GM10266 (cell line): ENCODE measurements at regions not wholly inside any gene's neighbourhood (a gene's known extent, or its start where the extent isn't known, plus 50 kb on each side); places are given as distances from the start of the nearest gene placed in this dataset.

Experiments used
- DNase-seq: peaks from one replicate; pipeline ENCODE4 v3.0.0; 2012; ENCODE audit errors: extremely low spot score
- TF ChIP-seq, protein P1 (sequence below): IDR thresholded peaks from 2 replicates; pipeline ENCODE4 v1.5.1; 2012; ENCODE audit warnings: mild to moderate bottlenecking, low read depth; ENCODE audit not compliant: control insufficient read depth, insufficient read depth; ENCODE audit errors: missing control alignments

DNA sequence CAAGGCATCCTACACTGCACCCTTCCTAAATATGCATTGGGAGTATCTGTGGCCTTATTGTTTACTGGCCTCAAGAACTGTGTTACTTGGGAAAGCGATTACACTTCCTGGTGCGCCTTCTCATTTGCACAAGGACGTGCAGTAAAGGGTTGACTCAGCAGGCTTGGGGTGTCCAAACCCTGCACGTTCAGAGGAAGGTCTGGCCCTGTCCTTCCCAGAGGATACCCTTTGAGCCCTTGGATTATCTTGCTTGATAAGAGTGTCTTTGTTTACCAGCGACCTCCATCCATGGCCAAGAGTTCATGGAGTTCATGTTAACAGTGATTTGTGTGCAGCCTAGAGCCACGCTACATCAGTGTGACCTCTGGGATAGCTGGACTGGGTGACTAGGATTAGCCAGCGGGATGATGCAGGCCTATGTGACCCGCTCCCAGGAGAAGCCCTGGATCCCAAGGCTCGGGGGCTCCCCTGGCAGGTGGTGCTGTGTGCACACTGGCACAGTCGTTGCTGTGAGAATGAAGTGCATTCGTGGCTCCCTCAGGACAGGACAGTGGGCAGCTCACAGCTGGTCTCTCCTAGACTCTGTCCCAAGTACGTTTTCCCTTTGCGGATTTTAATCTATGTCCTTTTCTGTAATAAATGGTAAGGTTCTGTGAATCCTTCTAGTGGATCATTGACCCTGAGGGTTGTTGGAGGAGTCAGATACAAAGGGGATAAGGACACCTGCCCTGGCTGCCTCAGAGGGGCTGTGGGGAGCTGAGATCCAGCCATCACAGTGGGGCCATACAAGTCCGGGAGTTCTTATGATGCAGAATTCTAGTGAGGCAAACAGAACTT, 73.5 kb downstream of the TTLL2 start:
- TF ChIP-seq, protein P1, sequence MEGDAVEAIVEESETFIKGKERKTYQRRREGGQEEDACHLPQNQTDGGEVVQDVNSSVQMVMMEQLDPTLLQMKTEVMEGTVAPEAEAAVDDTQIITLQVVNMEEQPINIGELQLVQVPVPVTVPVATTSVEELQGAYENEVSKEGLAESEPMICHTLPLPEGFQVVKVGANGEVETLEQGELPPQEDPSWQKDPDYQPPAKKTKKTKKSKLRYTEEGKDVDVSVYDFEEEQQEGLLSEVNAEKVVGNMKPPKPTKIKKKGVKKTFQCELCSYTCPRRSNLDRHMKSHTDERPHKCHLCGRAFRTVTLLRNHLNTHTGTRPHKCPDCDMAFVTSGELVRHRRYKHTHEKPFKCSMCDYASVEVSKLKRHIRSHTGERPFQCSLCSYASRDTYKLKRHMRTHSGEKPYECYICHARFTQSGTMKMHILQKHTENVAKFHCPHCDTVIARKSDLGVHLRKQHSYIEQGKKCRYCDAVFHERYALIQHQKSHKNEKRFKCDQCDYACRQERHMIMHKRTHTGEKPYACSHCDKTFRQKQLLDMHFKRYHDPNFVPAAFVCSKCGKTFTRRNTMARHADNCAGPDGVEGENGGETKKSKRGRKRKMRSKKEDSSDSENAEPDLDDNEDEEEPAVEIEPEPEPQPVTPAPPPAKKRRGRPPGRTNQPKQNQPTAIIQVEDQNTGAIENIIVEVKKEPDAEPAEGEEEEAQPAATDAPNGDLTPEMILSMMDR = no peak
- no peak for DNase-seq

DNA sequence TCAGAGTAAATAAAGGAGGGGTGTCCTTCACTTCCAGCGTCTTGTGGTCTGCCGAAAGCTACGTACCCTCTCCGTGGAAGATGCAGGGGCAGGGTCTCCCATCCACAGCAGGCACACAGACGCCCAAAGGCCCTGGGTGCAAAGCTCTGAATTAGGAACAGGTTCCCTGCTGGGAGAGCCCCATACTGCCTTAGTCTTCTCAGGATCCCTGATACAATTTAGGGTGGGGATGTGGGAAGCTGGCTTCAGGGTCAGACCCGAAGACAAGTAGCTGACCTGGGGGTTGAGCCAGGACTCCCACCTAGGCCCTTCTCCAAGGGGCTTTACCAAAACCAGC, 74.1 kb downstream of the TTLL2 start:
- TF ChIP-seq, protein P1 = no peak
- DNase-seq = no peak

DNA sequence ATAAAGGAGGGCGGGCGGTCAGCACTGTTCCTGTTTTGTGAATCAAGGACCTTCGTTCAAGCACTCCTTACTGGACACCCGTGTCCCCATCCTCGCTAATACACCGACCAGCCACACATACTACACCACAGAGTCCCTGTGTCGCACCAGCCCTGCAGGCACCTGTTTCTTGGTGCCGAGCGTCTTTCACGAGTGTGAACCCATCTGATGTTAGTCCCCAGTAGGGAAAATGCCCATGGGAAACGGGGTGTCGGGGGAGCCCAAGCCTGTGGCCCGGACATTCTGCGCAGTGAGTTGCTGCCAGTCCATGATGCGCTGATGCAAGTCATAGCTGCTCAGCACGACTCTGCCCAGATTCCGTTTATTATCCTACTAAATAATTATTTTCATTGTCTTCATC, 74.7 kb downstream of the TTLL2 start:
- TF ChIP-seq, protein P1 = no peak
- DNase-seq = no peak

DNA sequence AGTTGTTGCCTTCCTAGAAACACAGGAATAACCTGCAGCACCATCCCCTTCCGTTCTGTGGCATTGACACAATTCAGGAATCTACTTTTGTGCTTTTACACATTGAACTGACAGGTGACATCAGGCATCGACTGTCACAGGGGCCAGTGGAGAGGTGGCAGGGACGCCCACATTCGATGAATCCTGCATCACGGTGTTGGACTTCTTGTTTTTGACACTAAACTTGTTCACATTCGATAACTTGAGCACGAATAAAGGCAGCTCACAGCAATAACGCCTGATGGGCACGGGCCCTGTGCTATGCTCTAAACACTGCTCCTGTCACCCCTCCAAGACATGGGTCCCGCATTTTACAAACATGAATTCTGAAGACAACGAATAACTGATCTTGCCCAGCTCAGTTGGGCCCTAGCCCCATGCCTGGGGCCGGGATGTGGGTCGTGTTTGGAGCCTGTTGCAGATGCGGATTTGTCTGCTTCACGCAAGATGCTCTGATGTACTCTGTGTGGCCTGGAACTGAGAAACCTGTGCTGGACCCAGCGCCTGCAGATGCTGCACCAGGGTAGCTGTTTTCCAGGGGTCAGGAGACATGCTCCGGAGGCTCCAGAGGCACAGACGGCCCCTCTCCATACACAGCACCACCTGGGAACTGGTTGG, 75.7 kb downstream of the TTLL2 start:
- DNase-seq = no peak
- TF ChIP-seq, protein P1 = no peak

DNA sequence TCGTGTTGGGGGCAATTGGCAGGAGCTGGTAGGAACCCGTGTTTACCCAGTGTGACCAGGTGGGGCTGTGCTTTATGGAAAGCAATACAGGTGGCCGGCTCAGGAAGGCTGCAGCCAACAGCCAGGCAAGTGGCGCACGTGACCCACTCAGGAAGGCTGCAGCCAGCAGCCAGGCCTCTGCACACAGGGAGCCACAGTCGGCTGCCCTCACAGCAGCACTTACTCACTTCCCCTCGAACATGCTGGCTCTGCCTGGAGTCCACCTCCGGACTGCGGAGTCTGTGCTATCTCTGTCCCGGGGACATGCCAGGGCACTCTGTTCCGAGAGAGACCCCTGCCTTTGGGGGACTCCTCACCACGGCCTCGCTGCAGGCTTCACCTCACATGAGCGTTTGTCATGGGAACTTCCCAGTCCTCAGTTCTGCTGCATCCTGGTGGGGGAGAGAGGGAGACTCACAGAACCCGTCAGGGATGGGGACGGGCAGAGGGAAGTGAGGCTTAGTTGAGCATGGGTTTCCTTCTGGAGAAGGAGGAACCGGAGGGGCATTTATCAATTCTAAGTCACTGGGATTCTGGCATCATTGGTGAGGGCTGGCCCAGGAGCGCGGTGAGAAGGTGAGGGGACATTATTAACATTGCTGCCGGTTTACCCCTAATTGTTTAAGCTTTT, 76.8 kb downstream of the TTLL2 start:
- TF ChIP-seq, protein P1 = no peak
- no peak for DNase-seq

DNA sequence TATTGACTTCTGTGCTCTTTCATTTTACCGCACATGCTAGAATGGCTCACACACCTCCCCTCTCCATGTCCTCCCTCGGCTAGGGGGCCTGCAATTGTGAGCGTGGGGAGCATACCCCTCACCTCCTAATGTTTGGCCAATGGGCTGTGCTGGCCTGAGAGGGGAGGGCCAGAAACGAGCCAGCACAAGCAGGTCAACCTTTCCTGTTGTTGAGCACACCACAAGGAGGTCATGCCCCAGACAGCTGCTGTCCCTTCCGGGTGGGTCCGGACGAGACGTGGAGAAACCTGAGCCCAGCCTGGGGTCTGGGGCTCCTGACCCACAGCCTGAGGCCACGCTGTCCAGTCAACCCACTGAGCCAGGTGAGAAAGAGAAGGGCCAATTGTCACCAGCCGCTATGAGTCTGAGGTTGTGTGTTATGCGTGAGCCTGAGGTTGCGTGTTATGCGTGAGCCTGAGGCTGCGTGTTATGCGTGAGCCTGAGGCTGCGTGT, 77.4 kb downstream of the TTLL2 start:
- TF ChIP-seq, protein P1 = no peak
- no peak for DNase-seq
